ENCODE measurements at regions not wholly inside any gene's neighbourhood (a gene's known extent, or its start where the extent isn't known, plus 50 kb on each side); places are given as distances from the start of the nearest gene placed in this dataset.

GRCh38 chr17:79415365-79415764 is 195.5 kb downstream of the RBFOX3 start:
- H3K9ac ChIP-seq (ENCODE audit: low read depth, low read length), result no peak overlapping the region
- no peaks in the 10 kb centered on the region for H3K36me3 ChIP-seq (ENCODE audit: insufficient read depth, low read length)
- no peaks in the 10 kb centered on the region for H3K9me3 ChIP-seq (ENCODE audit: control insufficient read depth, insufficient read depth, low read length)
- H3K4me1 ChIP-seq (ENCODE audit: insufficient read depth, low read length), result peaks cover 4% of the 10 kb centered on the region; the same call in 1 of the 2 replicates

- no peak overlapping the region for H3K9ac ChIP-seq (ENCODE audit: low read depth, low read length)
Observed at GRCh38 chr17:79414793-79415211, 196.0 kb downstream of the RBFOX3 start.

GRCh38 chr17:79414063-79414792 is 196.6 kb downstream of the RBFOX3 start:
- Histone ChIP-seq H3K9ac (ENCODE audit: low read depth, low read length) (no peak overlapping the region), H3K9me3 (ENCODE audit: control insufficient read depth, insufficient read depth, low read length) (no peaks in the 10 kb centered on the region), H3K4me1 (ENCODE audit: insufficient read depth, low read length) (no peaks in the 10 kb centered on the region), H3K36me3 (ENCODE audit: insufficient read depth, low read length) (no peaks in the 10 kb centered on the region)

More at GRCh38 chr17:79414793-79415211, 196.0 kb downstream of the RBFOX3 start:
- Histone ChIP-seq H3K4me1 (ENCODE audit: insufficient read depth, low read length) (no peaks in the 10 kb centered on the region), H3K36me3 (ENCODE audit: insufficient read depth, low read length) (no peaks in the 10 kb centered on the region), H3K9me3 (ENCODE audit: control insufficient read depth, insufficient read depth, low read length) (no peaks in the 10 kb centered on the region)

- H3K36me3 ChIP-seq (ENCODE audit: insufficient read depth, low read length), result no peaks in the 10 kb centered on the region
- no peaks in the 10 kb centered on the region for H3K9me3 ChIP-seq (ENCODE audit: control insufficient read depth, insufficient read depth, low read length)
- H3K4me1 ChIP-seq (ENCODE audit: insufficient read depth, low read length), result no peaks in the 10 kb centered on the region
- no peak overlapping the region for H3K9ac ChIP-seq (ENCODE audit: low read depth, low read length)
Observed at GRCh38 chr17:79413611-79414010, 197.2 kb downstream of the RBFOX3 start.

DNA sequence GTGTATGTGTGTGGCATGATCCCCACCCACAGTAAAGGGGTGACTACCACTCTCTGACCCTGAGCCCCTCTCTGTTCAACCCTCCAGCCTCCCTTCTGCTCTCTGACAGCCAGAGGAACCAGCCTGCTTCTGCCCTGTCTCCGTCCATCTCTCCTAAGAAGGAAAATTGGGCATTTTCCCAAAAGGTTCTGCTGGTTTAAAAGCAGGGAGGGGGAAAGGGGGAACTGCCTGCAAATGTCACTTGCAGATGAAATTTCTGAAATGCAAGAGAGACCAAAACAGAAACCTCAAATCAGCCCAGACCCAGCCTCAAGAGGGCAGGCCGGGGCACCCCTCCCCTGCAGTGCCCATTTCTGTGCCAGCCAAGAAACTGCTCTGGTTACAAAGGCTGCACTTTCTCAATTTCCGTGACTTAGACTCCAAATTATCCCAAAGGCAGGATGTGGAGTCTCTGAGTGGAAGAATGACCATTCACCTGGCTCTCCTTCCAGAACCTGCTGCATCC is 197.9 kb downstream of the RBFOX3 start:
- Histone ChIP-seq H3K9me3 (ENCODE audit: control insufficient read depth, insufficient read depth, low read length) (no peaks in the 10 kb centered on the region), H3K36me3 (ENCODE audit: insufficient read depth, low read length) (no peaks in the 10 kb centered on the region), H3K4me1 (ENCODE audit: insufficient read depth, low read length) (no peaks in the 10 kb centered on the region), H3K9ac (ENCODE audit: low read depth, low read length) (no peak overlapping the region)

DNA sequence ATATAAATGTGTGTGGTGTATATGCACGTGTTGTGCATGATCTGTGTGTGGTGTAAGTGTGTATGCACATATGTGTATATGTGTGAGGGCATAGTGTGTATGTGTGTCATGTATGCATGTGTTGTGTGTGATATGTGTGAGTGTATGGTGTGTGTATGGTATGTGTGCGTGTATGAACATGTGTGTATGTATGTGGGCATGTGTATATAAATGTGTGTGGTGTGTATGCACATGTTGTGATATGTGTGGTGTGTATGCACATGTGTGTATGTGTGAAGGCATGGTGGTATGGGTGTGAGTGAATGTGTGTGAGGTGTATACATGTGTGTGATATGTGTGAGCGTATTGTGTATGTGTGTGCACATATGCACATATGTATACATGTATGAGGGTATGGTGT is 198.7 kb downstream of the RBFOX3 start:
- Histone ChIP-seq H3K9me3 (ENCODE audit: control insufficient read depth, insufficient read depth, low read length) (no peaks in the 10 kb centered on the region), H3K36me3 (ENCODE audit: insufficient read depth, low read length) (no peaks in the 10 kb centered on the region), H3K9ac (ENCODE audit: low read depth, low read length) (no peak overlapping the region), H3K4me1 (ENCODE audit: insufficient read depth, low read length) (no peaks in the 10 kb centered on the region)

- H3K9me3 ChIP-seq (ENCODE audit: control insufficient read depth, insufficient read depth, low read length), result no peaks in the 10 kb centered on the region
- no peaks in the 10 kb centered on the region for H3K4me1 ChIP-seq (ENCODE audit: insufficient read depth, low read length)
- no peaks in the 10 kb centered on the region for H3K36me3 ChIP-seq (ENCODE audit: insufficient read depth, low read length)
- no peak overlapping the region for H3K9ac ChIP-seq (ENCODE audit: low read depth, low read length)
Observed at GRCh38 chr17:79411419-79411818, 199.4 kb downstream of the RBFOX3 start.

DNA sequence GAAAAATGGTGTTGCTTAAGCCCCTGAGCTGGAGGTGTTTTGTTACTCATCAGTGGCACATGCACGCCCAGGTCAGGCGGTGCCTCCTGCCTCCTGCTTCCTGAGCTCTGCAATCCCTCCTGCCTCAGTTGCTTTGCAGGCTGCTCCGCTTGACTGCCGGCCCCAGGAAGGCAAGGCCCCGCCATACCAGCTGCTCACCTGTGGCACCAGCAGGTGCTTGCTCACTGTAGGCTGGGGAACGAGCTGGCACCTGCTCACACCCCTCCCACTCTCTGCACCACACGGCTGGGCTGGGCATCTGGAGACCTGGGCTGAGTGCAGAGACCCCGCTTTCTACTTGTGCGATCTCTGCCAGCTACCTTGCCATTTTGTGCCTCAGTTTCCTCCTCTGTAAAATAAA is 200.2 kb downstream of the RBFOX3 start:
- H3K9me3 ChIP-seq (ENCODE audit: control insufficient read depth, insufficient read depth, low read length), result no peaks in the 10 kb centered on the region
- H3K36me3 ChIP-seq (ENCODE audit: insufficient read depth, low read length), result no peaks in the 10 kb centered on the region
- no peaks in the 10 kb centered on the region for H3K4me1 ChIP-seq (ENCODE audit: insufficient read depth, low read length)
- no peak overlapping the region for H3K9ac ChIP-seq (ENCODE audit: low read depth, low read length)

DNA sequence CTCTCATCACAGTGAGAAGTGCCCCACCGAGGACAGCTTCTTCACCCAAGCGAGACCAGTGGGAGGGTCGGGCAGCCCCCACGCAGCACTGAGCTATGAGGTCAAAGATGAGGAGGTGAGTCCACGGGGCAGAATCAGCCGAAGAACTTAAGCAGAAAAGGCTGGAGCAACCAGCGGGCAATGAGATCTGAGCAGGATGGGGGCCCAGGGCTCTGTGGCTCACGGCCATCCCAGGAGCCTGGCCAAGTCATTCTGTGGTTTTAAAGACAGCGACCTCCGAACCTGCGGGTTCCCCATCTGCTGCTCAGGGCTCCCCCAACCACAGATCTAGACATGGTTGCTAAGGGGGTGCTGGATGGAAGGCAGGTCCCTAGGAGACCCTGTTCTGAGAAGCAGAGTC is 202.6 kb downstream of the RBFOX3 start:
- Histone ChIP-seq H3K9ac (ENCODE audit: low read depth, low read length) (no peak overlapping the region), H3K4me1 (ENCODE audit: insufficient read depth, low read length) (no peaks in the 10 kb centered on the region), H3K36me3 (ENCODE audit: insufficient read depth, low read length) (no peaks in the 10 kb centered on the region), H3K9me3 (ENCODE audit: control insufficient read depth, insufficient read depth, low read length) (no peaks in the 10 kb centered on the region)

GRCh38 chr17:79407385-79407784 is 203.5 kb downstream of the RBFOX3 start:
- H3K4me1 ChIP-seq (ENCODE audit: insufficient read depth, low read length), result no peaks in the 10 kb centered on the region
- no peaks in the 10 kb centered on the region for H3K9me3 ChIP-seq (ENCODE audit: control insufficient read depth, insufficient read depth, low read length)
- H3K36me3 ChIP-seq (ENCODE audit: insufficient read depth, low read length), result no peaks in the 10 kb centered on the region
- no peak overlapping the region for H3K9ac ChIP-seq (ENCODE audit: low read depth, low read length)

DNA sequence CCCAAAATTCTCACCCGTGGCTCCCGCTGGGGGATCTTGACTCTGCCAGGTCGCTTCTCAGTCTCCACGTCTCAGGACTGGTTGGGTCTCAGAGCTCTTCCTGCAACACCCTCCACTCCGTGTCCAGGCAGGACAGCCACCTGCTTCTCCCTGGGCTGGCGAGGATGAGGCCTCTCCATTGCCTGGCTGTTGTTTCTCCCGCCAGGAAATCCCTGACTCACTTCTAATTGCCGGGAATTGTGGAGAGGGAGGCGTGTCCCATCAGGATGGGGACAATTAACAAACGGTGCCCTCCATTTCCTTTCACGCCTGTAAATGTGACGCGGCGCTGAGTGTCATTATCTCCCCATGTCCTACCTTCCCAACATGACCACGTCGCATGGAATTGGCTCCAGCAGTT is 204.5 kb downstream of the RBFOX3 start:
- Histone ChIP-seq H3K36me3 (ENCODE audit: insufficient read depth, low read length) (no peaks in the 10 kb centered on the region), H3K9ac (ENCODE audit: low read depth, low read length) (no peak overlapping the region), H3K9me3 (ENCODE audit: control insufficient read depth, insufficient read depth, low read length) (no peaks in the 10 kb centered on the region), H3K4me1 (ENCODE audit: insufficient read depth, low read length) (no peaks in the 10 kb centered on the region)

GRCh38 chr17:79405823-79406222 is 205.0 kb downstream of the RBFOX3 start:
- H3K4me1 ChIP-seq (ENCODE audit: insufficient read depth, low read length), result no peaks in the 10 kb centered on the region; the same call in 1 of the 2 replicates
- H3K36me3 ChIP-seq (ENCODE audit: insufficient read depth, low read length), result no peaks in the 10 kb centered on the region
- no peaks in the 10 kb centered on the region for H3K9me3 ChIP-seq (ENCODE audit: control insufficient read depth, insufficient read depth, low read length)
- H3K9ac ChIP-seq (ENCODE audit: low read depth, low read length), result no peak overlapping the region

- H3K9me3 ChIP-seq (ENCODE audit: control insufficient read depth, insufficient read depth, low read length), result no peaks in the 10 kb centered on the region
- no peak overlapping the region for H3K9ac ChIP-seq (ENCODE audit: low read depth, low read length)
- no peaks in the 10 kb centered on the region; the same call in 1 of the 2 replicates for H3K4me1 ChIP-seq (ENCODE audit: insufficient read depth, low read length)
- no peaks in the 10 kb centered on the region for H3K36me3 ChIP-seq (ENCODE audit: insufficient read depth, low read length)
Observed at GRCh38 chr17:79404136-79404911, 206.5 kb downstream of the RBFOX3 start.

DNA sequence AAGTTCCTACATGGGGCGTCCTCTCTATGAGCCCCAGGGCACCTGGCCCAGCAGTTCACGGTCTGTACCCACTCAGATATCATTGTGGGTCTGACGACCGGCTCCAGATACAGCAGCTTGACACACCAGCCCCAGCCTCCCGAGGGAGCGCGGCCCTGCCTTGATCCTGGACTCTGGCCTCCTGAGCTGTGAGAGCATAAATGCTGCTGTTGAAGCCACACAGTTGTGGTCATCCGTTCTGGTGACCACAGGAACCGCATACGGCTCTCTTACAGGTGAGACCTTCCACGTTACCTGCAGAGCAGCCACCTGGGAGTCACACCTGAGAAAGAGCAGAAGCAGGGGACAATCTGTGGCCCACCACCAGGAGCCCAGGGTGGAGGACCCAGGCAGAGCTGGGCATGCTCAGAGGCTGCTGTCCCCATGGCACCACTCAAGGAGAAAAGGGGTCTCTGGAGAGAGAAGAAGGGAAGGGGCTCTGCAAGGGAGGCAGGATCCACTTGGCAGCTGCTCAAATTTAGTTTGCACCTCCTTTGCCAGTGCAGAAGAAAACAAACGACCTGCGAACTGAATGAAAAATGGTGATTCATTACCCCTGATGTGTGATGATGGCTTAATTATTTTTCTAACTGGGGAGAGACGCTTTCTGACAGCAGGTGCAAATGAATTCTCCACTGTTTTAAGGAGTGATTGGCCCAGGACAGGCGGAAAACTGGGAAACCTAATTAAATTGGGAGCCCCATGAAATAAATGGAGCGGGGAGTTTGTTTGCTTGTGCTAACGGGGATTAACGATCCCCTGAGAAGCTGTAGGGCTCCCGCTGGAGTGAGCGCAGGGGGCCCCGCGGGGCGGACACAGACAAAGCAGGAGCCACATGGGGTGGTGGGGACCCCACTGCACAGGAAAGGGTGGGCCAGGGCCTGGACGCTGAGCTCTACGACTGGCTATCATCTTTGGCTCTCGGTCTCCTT is 208.9 kb downstream of the RBFOX3 start:
- Histone ChIP-seq H3K36me3 (ENCODE audit: insufficient read depth, low read length) (no peaks in the 10 kb centered on the region), H3K9ac (ENCODE audit: low read depth, low read length) (peak overlapping the region; percentile 56), H3K4me1 (ENCODE audit: insufficient read depth, low read length) (no peaks in the 10 kb centered on the region; the same call in 1 of the 2 replicates), H3K9me3 (ENCODE audit: control insufficient read depth, insufficient read depth, low read length) (no peaks in the 10 kb centered on the region)
